ENCODE measurements at regions not wholly inside any gene's neighbourhood (a gene's known extent, or its start where the extent isn't known, plus 50 kb on each side); places are given as distances from the start of the nearest gene placed in this dataset.

- no peak for DNase-seq
- POLR2A ChIA-PET = no interaction called here
- H3K4me3 ChIP-seq (ENCODE audit: low read depth in 2 of 2, low read length in 1 of 2) = no peak overlapping the region
- H2AFZ ChIP-seq (ENCODE audit: low read depth) = no peak overlapping the region
- H3K4me2 ChIP-seq = no peak overlapping the region
- H3K27ac ChIP-seq (ENCODE audit: low read depth in 2 of 2, low read length in 1 of 2) = no peak overlapping the region
- no peak for TF ChIP-seq EP300 (IDR thresholded peaks at IDR 0.05; ENCODE audit: borderline replicate concordance in 1 of 2, low read depth in 1 of 2, low read length in 1 of 2)
- TF ChIP-seq RFX5 (IDR thresholded peaks at IDR 0.05; ENCODE audit: low read length) = no peak
- TF ChIP-seq RXRA (IDR thresholded peaks at IDR 0.05; ENCODE audit: borderline replicate concordance, low read depth) = no peak
- no peak for TF ChIP-seq RAD21 (IDR thresholded peaks at IDR 0.05; ENCODE audit: low read length)
- no peak for TF ChIP-seq JUND (IDR thresholded peaks at IDR 0.05)
- no peak for TF ChIP-seq RCOR1 (IDR thresholded peaks at IDR 0.05; ENCODE audit: low read length)
- TF ChIP-seq TEAD4 (IDR thresholded peaks at IDR 0.05; ENCODE audit: borderline replicate concordance, insufficient read depth) = no peak
- 46% methylated on average over 4 of the region's 4 CpGs for WGBS (ENCODE audit: low lambda C conversion rate)
- H3F3A ChIP-seq (replicated peaks; ENCODE audit: insufficient read depth) = no peaks in the 10 kb centered on the region
- H3K36me3 ChIP-seq (replicated peaks in 1 of 2; ENCODE audit: control insufficient read depth in 1 of 2, insufficient read depth in 2 of 2, low read length in 1 of 2) = no peaks in the 10 kb centered on the region
- no peaks in the 10 kb centered on the region for H3K79me2 ChIP-seq (ENCODE audit: insufficient read depth)
- H4K20me1 ChIP-seq (ENCODE audit: insufficient read depth) = no peaks in the 10 kb centered on the region
- H3K9me3 ChIP-seq = no peaks in the 10 kb centered on the region
- H3K9me2 ChIP-seq = no peaks in the 10 kb centered on the region
- CTCF ChIA-PET = no interaction called here
- H3K4me1 ChIP-seq (ENCODE audit: control insufficient read depth in 1 of 2, insufficient read depth in 2 of 2, low read depth in 1 of 2, low read length in 1 of 2) = no peaks in the 10 kb centered on the region; a peak in 1 of 4 replicates
- H3K9ac ChIP-seq = no peak overlapping the region
- H3K27me3 ChIP-seq (ENCODE audit: insufficient read depth) = no peaks in the 10 kb centered on the region; the same call in 1 of the 2 replicates
These were observed 195.8 kb downstream of the SHQ1 start for GRCh38 chr3:72652395-72652794.

- Histone ChIP-seq H2AFZ (ENCODE audit: low read depth) (no peak overlapping the region), H3K9me2 (no peaks in the 10 kb centered on the region)
- TF ChIP-seq FOXM1 (IDR thresholded peaks at IDR 0.05; ENCODE audit: low read depth) (no peak), ELF1 (IDR thresholded peaks at IDR 0.05) (no peak), JUND (IDR thresholded peaks at IDR 0.05) (no peak), GABPA (IDR thresholded peaks at IDR 0.05; ENCODE audit: low read depth) (no peak), GATA2 (CRISPR knock-in tag; IDR thresholded peaks at IDR 0.05) (no peak), RAD21 (IDR thresholded peaks at IDR 0.05; ENCODE audit: low read length) (no peak), USF2 (IDR thresholded peaks at IDR 0.05; ENCODE audit: borderline replicate concordance, low read depth, low read length) (no peak), IRF3 (IDR thresholded peaks at IDR 0.05; ENCODE audit: low read depth, low read length) (no peak), MXI1 (IDR thresholded peaks at IDR 0.05; ENCODE audit: low read depth, low read length) (no peak), USF1 (IDR thresholded peaks at IDR 0.05; ENCODE audit: borderline replicate concordance, low read depth) (no peak), MAX (IDR thresholded peaks at IDR 0.05; ENCODE audit: low read depth) (no peak), YY1 (IDR thresholded peaks at IDR 0.05; ENCODE audit: low read depth) (no peak), NRF1 (IDR thresholded peaks at IDR 0.05; ENCODE audit: low read depth, low read length) (no peak), POLR2AphosphoS5 (IDR thresholded peaks at IDR 0.05; ENCODE audit: low read depth, low read length) (no peak), SMC3 (IDR thresholded peaks at IDR 0.05; ENCODE audit: low read depth, low read length) (no peak), NFIC (IDR thresholded peaks at IDR 0.05; ENCODE audit: borderline replicate concordance) (no peak)
These were observed 196.7 kb downstream of the SHQ1 start for GRCh38 chr3:72651498-72651897.

More at GRCh38 chr3:72651498-72651897, 196.7 kb downstream of the SHQ1 start:
- Histone ChIP-seq H4K20me1 (ENCODE audit: insufficient read depth) (no peaks in the 10 kb centered on the region), H3K4me3 (ENCODE audit: low read depth in 2 of 2, low read length in 1 of 2) (no peak overlapping the region), H3K36me3 (replicated peaks in 1 of 2; ENCODE audit: control insufficient read depth in 1 of 2, insufficient read depth in 2 of 2, low read length in 1 of 2) (no peaks in the 10 kb centered on the region), H3K79me2 (ENCODE audit: insufficient read depth) (no peaks in the 10 kb centered on the region), H3K4me2 (no peak overlapping the region), H3F3A (replicated peaks; ENCODE audit: insufficient read depth) (no peaks in the 10 kb centered on the region), H3K9me3 (no peaks in the 10 kb centered on the region), H3K4me1 (ENCODE audit: control insufficient read depth in 1 of 2, insufficient read depth in 2 of 2, low read depth in 1 of 2, low read length in 1 of 2) (no peaks in the 10 kb centered on the region; a peak in 1 of 4 replicates), H3K27ac (ENCODE audit: low read depth in 2 of 2, low read length in 1 of 2) (no peak overlapping the region), H3K27me3 (ENCODE audit: insufficient read depth) (no peaks in the 10 kb centered on the region; the same call in 1 of the 2 replicates), H3K9ac (no peak overlapping the region)
- DNase-seq = no peak
- POLR2A ChIA-PET = no interaction called here
- CTCF ChIA-PET = no interaction called here
- WGBS (ENCODE audit: low lambda C conversion rate) = 32% methylated on average over 2 of the region's 2 CpGs
